GM23248 (cell line): ENCODE measurements at regions not wholly inside any gene's neighbourhood (a gene's known extent, or its start where the extent isn't known, plus 50 kb on each side); places are given as distances from the start of the nearest gene placed in this dataset.
A peak's percentile ranks its signal among the peaks of the same experiment; 100 is the strongest.

Source experiments
- DNase-seq: peaks from one replicate; pipeline ENCODE4 v3.0.0-alpha.2; 2015
- H2AFZ ChIP-seq: fragments of 200-600 bp; sonication (generic); 2 replicates; pipeline ENCODE4 v1.6.1; 2016; ENCODE audit warnings: antibody characterized with exemption
- H3F3A ChIP-seq: fragments of 200-600 bp; sonication (generic); 2 replicates; pipeline ENCODE4 v1.6.1; 2016; ENCODE audit warnings: mild to moderate bottlenecking, antibody characterized with exemption, mixed run types; ENCODE audit not compliant: insufficient read depth
- H3K27ac ChIP-seq: fragments of 200-600 bp; sonication (generic); 2 replicates; pipeline ENCODE4 v1.5.1; 2016; ENCODE audit warnings: mild to moderate bottlenecking
- H3K27me3 ChIP-seq: fragments of 200-600 bp; sonication (generic); replicated peaks from 2 replicates; pipeline ENCODE4 v1.6.1; 2016; ENCODE audit warnings: mild to moderate bottlenecking; ENCODE audit not compliant: insufficient read depth
- H3K36me3 ChIP-seq: fragments of 200-600 bp; sonication (generic); 2 replicates; pipeline ENCODE4 v1.6.1; 2016; ENCODE audit warnings: low read depth, mild to moderate bottlenecking
- H3K4me1 ChIP-seq: fragments of 200-600 bp; sonication (generic); 2 replicates; pipeline ENCODE4 v1.6.1; 2016; ENCODE audit warnings: mild to moderate bottlenecking; ENCODE audit not compliant: insufficient read depth
- H3K4me2 ChIP-seq: fragments of 200-600 bp; sonication (generic); one replicate; pipeline ENCODE4 v1.6.1; 2016; ENCODE audit warnings: mild to moderate bottlenecking; ENCODE audit not compliant: unreplicated experiment
- H3K4me3 ChIP-seq: fragments of 200-600 bp; sonication (generic); 2 replicates; pipeline ENCODE4 v1.5.1; 2016; ENCODE audit warnings: mild to moderate bottlenecking
- H3K79me2 ChIP-seq: fragments of 200-600 bp; sonication (generic); 2 replicates; pipeline ENCODE4 v1.6.1; 2016; ENCODE audit warnings: mild to moderate bottlenecking; ENCODE audit not compliant: insufficient read depth
- H3K9ac ChIP-seq: fragments of 200-600 bp; sonication (generic); 2 replicates; pipeline ENCODE4 v1.6.1; 2016; ENCODE audit warnings: mild to moderate bottlenecking
- H3K9me2 ChIP-seq: fragments of 200-600 bp; sonication (generic); 2 replicates; pipeline ENCODE4 v1.6.1; 2016; ENCODE audit warnings: mixed run types, mild to moderate bottlenecking, moderate library complexity; ENCODE audit not compliant: insufficient read depth
- H3K9me3 ChIP-seq: fragments of 200-600 bp; sonication (generic); one replicate; pipeline ENCODE4 v1.6.1; 2017; ENCODE audit warnings: low read depth
- H4K20me1 ChIP-seq: fragments of 200-600 bp; sonication (generic); 2 replicates; pipeline ENCODE4 v1.6.0; 2016; ENCODE audit not compliant: insufficient read depth
- EZH2 ChIP-seq: fragments of 200-600 bp; sonication (generic); IDR thresholded peaks from 2 replicates; pipeline ENCODE4 v1.6.1; 2018; ENCODE audit warnings: antibody characterized with exemption, mild to moderate bottlenecking; ENCODE audit not compliant: insufficient read depth, poor library complexity, severe bottlenecking
- EZH2phosphoT487 ChIP-seq: fragments of 200-600 bp; sonication (generic); IDR thresholded peaks from 2 replicates; pipeline ENCODE4 v1.6.1; 2018; ENCODE audit warnings: antibody characterized with exemption, moderate library complexity, mild to moderate bottlenecking, low read depth; ENCODE audit not compliant: insufficient read depth
- WGBS, 2 experiments: methylation state at CpG; one replicate each; pipeline ENCODE4 v1.1.6; 2015 to 2017; ENCODE audit warnings: low lambda C conversion rate in 2 of 2, low coverage in 1 of 2; ENCODE audit errors: missing lambda C conversion rate in 2 of 2; 5-methylcytosine and 5-hydroxymethylcytosine counted together
- in situ Hi-C: fragments of 300-500 bp; cut with MboI; formaldehyde crosslinking; loops from 2 replicates; pipeline ENCODE4 v1.15.0; 2020

DNA sequence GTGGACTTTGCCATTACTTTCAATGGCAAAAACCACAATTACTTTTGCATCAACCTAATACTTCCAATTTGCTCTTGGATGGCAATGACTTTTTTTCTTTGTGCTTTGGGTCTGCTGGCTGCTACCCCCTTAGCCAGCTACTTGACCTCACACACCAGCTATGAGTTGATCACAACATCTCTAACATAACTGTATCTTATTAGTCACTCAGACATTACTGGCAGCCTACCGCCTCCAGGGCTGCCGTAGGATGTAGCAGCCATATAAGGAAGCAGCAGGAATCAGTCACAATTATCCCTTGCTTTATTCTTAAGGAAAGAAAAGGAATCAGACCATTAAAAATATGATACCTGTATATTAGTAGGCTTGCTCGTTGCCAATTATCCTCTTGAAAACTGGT lies 260.5 kb downstream of the ADAMTS20 start:
- Histone ChIP-seq H3K36me3 (no peaks in the 10 kb centered on the region), H2AFZ (no peak overlapping the region), H3K27me3 (no peaks in the 10 kb centered on the region), H3K79me2 (no peaks in the 10 kb centered on the region), H3K9ac (no peak overlapping the region), H3F3A (peaks cover 55% of the 10 kb centered on the region), H3K9me3 (no peaks in the 10 kb centered on the region), H4K20me1 (no peaks in the 10 kb centered on the region), H3K27ac (peak overlapping the region; percentile 20; the same call in 1 of the 2 replicates), H3K4me3 (no peak overlapping the region), H3K4me2 (no peak overlapping the region), H3K4me1 (peaks cover 54% of the 10 kb centered on the region), H3K9me2 (no peaks in the 10 kb centered on the region)
- in situ Hi-C loops, result loop anchor here (25.0 kb wide), 1 partner anchor 1154 kb away; the partner anchor contains the start of gene GXYLT1
- WGBS, 2 experiments, result 44 to 49% methylated on average over 3 of the region's 3 CpGs
- TF ChIP-seq EZH2 (no peak), EZH2phosphoT487 (no peak)
- peak; percentile 79 for DNase-seq

DNA sequence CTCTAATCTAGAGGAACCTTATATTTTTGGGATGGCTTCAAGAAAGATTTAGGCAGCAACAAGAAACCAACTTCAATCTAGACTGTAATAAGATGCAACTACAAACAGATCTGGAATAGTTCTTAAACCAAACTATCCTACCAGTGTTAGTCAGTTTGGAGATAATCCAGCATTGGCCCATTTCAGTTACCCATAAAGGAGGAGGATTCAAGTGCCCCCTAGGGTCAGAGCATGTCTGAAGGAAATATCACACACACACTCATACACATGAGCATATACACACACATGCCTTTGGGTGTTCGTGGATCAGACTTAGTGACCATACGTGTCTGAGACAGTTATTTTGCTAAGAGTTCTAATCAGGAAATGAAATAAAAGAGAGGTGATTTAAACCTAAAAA lies 261.2 kb downstream of the ADAMTS20 start:
- no peaks in the 10 kb centered on the region for H4K20me1 ChIP-seq
- H3K27ac ChIP-seq, result 0 out of 2 replicates have a peak overlapping the region, but pooled peaks have one; percentile 20
- H2AFZ ChIP-seq, result no peak overlapping the region
- peaks cover 57% of the 10 kb centered on the region for H3K4me1 ChIP-seq
- H3K79me2 ChIP-seq, result no peaks in the 10 kb centered on the region
- no peak overlapping the region for H3K4me3 ChIP-seq
- H3F3A ChIP-seq, result peaks cover 58% of the 10 kb centered on the region
- DNase-seq, result peak; percentile 47
- no peak overlapping the region for H3K9ac ChIP-seq
- no peak for TF ChIP-seq EZH2phosphoT487
- TF ChIP-seq EZH2, result no peak
- no peaks in the 10 kb centered on the region for H3K27me3 ChIP-seq
- 60 to 76% methylated on average over 2 of the region's 2 CpGs for WGBS, 2 experiments
- no peaks in the 10 kb centered on the region for H3K36me3 ChIP-seq
- H3K9me2 ChIP-seq, result no peaks in the 10 kb centered on the region
- no peaks in the 10 kb centered on the region for H3K9me3 ChIP-seq
- no peak overlapping the region for H3K4me2 ChIP-seq
- in situ Hi-C loops, result loop anchor here (25.0 kb wide), 1 partner anchor 1154 kb away; the partner anchor contains the start of gene GXYLT1

DNA sequence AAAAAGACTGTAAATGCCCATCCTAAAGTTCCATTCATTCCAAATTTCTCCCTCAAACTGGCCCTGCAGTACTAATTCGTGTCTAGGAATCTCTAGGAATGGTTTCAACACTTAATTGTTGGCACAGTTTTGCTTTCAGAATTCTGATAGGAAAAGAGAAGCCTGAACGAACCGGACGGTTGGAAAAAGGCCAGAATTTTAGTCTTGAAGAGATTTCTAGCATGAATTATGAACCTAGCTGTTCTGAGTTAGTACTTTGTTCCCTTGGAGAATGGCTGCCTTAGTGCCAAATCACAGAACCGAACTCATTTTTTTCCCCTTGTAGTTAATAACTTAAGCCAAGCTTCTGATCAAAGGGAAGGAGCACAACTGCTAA lies 262.6 kb downstream of the ADAMTS20 start:
- peaks cover 70% of the 10 kb centered on the region for H3K4me1 ChIP-seq

DNA sequence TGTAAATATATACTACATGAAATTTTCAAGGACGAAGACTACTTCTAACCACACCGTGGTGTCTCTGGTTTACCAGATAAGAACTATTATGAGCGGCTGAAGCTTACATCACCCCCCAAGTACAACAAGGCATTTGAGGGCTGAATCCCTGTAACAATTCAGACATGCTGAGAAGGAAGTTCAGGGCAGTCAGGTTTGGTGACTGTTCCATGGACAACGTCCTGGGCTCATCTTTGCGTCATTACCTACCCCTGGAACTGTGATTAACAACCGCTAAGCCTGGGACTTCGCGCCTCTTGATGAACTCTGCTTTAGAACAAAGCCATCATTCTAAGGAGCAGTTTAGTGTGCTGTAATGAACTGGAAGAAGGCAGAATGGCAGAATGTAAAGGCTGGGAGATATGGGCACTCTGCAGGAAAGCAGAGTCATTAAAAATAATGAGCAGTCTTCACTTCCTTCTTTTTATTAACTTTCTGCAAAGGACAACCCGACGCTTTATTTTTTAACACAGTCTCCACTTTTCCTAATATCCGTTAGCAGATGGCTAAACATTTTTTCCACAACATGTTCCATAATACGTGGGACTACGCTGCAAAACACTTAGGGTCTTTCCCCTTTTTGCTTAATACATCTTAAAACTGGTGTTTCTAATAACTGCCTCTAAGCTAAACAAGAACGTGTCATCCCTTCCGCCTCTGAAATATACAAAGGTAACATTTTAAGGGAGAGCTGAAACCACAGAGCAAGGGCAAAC lies 263.2 kb downstream of the ADAMTS20 start:
- WGBS, 2 experiments, result 58 to 60% methylated on average over 15 of the region's 15 CpGs
- no peaks in the 10 kb centered on the region for H4K20me1 ChIP-seq
- DNase-seq, result no peak
- TF ChIP-seq EZH2phosphoT487, result no peak
- TF ChIP-seq EZH2, result no peak
- peaks cover 75% of the 10 kb centered on the region for H3F3A ChIP-seq
- no peak overlapping the region for H3K9ac ChIP-seq
- in situ Hi-C loops, result loop anchor here (25.0 kb wide), 1 partner anchor 1152 kb away; the partner anchor contains the start of gene GXYLT1
- H3K4me1 ChIP-seq, result peaks cover 75% of the 10 kb centered on the region
- H3K36me3 ChIP-seq, result no peaks in the 10 kb centered on the region
- H3K4me3 ChIP-seq, result peak overlapping the region; percentile 35
- H3K9me3 ChIP-seq, result no peaks in the 10 kb centered on the region
- peak overlapping the region; percentile 62 for H2AFZ ChIP-seq
- H3K27me3 ChIP-seq, result no peaks in the 10 kb centered on the region
- no peaks in the 10 kb centered on the region for H3K79me2 ChIP-seq
- peak overlapping the region; percentile 67 for H3K4me2 ChIP-seq
- H3K9me2 ChIP-seq, result no peaks in the 10 kb centered on the region
- H3K27ac ChIP-seq, result peak overlapping the region; percentile 17; the same call in 1 of the 2 replicates

More for the DNA sequence above, 262.6 kb downstream of the ADAMTS20 start:
- DNase-seq, result peak; percentile 47
- Histone ChIP-seq H3K4me3 (peak overlapping the region; percentile 35), H3K36me3 (no peaks in the 10 kb centered on the region), H2AFZ (peak overlapping the region; percentile 62), H3F3A (peaks cover 71% of the 10 kb centered on the region), H3K9ac (no peak overlapping the region), H3K79me2 (no peaks in the 10 kb centered on the region), H3K27ac (peak overlapping the region; percentile 17; the same call in 1 of the 2 replicates), H3K4me2 (peak overlapping the region; percentile 67), H4K20me1 (no peaks in the 10 kb centered on the region), H3K27me3 (no peaks in the 10 kb centered on the region), H3K9me3 (no peaks in the 10 kb centered on the region), H3K9me2 (no peaks in the 10 kb centered on the region)
- 10 to 12% methylated on average over 5 of the region's 5 CpGs for WGBS, 2 experiments
- TF ChIP-seq EZH2 (no peak), EZH2phosphoT487 (no peak)
- in situ Hi-C loops, result loop anchor here (25.0 kb wide), 1 partner anchor 1152 kb away; the partner anchor contains the start of gene GXYLT1
